ENCODE measurements at regions not wholly inside any gene's neighbourhood (a gene's known extent, or its start where the extent isn't known, plus 50 kb on each side); places are given as distances from the start of the nearest gene placed in this dataset.

GRCh38 chr5:3375586-3376311 is 219.9 kb upstream of the IRX1 start:
- no peak for TF ChIP-seq CTCF (IDR thresholded peaks at IDR 0.05)
- no peak for TF ChIP-seq RAD21 (conservative IDR thresholded peaks at IDR 0.05 in 1 of 2, IDR thresholded peaks at IDR 0.05 in 1 of 2)
- TF ChIP-seq JUNB (IDR thresholded peaks at IDR 0.05), result no peak
- no peak for TF ChIP-seq HOXA7 (CRISPR knock-in tag; IDR thresholded peaks at IDR 0.05)
- no peak for TF ChIP-seq REST (IDR thresholded peaks at IDR 0.05)
- no peak for TF ChIP-seq NR3C1 (IDR thresholded peaks at IDR 0.05)
- TF ChIP-seq FOSL2 (IDR thresholded peaks at IDR 0.05), result no peak
- no peak for TF ChIP-seq FOSL2 (CRISPR knock-in tag; IDR thresholded peaks at IDR 0.05)
- no peak for TF ChIP-seq EHF (CRISPR knock-in tag; IDR thresholded peaks at IDR 0.05)
- TF ChIP-seq EP300 (IDR thresholded peaks at IDR 0.05), result no peak
- TF ChIP-seq CEBPB (IDR thresholded peaks at IDR 0.05), result no peak
- TF ChIP-seq POLR2A (IDR thresholded peaks at IDR 0.05; ENCODE audit: low read length), result no peak
- TF ChIP-seq RFX5 (IDR thresholded peaks at IDR 0.05), result no peak
- TF ChIP-seq HMGXB4 (CRISPR knock-in tag; IDR thresholded peaks at IDR 0.05; ENCODE audit: borderline replicate concordance), result no peak

Measured in A549 (cell line).